ENCODE measurements at regions not wholly inside any gene's neighbourhood (a gene's known extent, or its start where the extent isn't known, plus 50 kb on each side); places are given as distances from the start of the nearest gene placed in this dataset.
"Not testable (repeated sequence)": the region's sequence is repeated elsewhere in the genome, so short reads cannot be mapped to it uniquely, and the experiment has no call there.

GRCh38 chr7:68070992-68071391 is 1074.4 kb downstream of the TYW1 start:
- H3K27ac ChIP-seq = no peak overlapping the region
- no peaks in the 10 kb centered on the region for H3K27me3 ChIP-seq
- no peak for ATAC-seq (ENCODE audit: low FRiP score in 2 of 2)
- H3K36me3 ChIP-seq = no peaks in the 10 kb centered on the region
- no peaks in the 10 kb centered on the region for H3K4me1 ChIP-seq
- no peak for DNase-seq
- WGBS, 2 donors = 76 to 78% methylated on average over 4 to 5 of the region's 5 CpGs
- TF ChIP-seq POLR2AphosphoS5 (IDR thresholded peaks at IDR 0.05) (no peak), EP300 (IDR thresholded peaks at IDR 0.05) (no peak), POLR2A (IDR thresholded peaks at IDR 0.05) (no peak)
- TF ChIP-seq, protein P1, sequence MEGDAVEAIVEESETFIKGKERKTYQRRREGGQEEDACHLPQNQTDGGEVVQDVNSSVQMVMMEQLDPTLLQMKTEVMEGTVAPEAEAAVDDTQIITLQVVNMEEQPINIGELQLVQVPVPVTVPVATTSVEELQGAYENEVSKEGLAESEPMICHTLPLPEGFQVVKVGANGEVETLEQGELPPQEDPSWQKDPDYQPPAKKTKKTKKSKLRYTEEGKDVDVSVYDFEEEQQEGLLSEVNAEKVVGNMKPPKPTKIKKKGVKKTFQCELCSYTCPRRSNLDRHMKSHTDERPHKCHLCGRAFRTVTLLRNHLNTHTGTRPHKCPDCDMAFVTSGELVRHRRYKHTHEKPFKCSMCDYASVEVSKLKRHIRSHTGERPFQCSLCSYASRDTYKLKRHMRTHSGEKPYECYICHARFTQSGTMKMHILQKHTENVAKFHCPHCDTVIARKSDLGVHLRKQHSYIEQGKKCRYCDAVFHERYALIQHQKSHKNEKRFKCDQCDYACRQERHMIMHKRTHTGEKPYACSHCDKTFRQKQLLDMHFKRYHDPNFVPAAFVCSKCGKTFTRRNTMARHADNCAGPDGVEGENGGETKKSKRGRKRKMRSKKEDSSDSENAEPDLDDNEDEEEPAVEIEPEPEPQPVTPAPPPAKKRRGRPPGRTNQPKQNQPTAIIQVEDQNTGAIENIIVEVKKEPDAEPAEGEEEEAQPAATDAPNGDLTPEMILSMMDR (IDR thresholded peaks at IDR 0.05) = no peak
- no peaks in the 10 kb centered on the region for H3K9me3 ChIP-seq
- H3K4me3 ChIP-seq = no peak overlapping the region

DNA sequence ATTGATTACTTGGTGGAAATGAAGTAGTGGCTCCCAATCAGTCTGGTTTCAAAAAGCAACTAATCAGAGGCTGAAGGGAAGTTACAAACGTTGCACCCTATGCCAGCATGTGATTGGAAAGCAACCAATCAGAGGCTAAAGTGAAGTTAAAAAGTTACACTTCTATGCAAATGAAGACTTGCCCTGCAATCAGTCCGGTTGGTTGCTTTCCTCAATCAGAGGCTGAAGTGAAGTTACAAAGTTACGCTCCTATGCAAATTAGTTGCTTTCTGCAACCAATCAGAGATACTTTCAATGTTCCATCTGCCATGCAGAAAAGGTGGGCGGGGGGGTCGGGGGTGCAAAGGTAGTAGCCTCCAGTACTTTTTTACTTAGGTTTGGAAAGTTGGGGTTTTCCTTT is 1077.1 kb downstream of the TYW1 start:
- Histone ChIP-seq H3K9me3 (no peaks in the 10 kb centered on the region), H3K27me3 (no peaks in the 10 kb centered on the region), H3K36me3 (no peaks in the 10 kb centered on the region), H3K27ac (no peak overlapping the region), H3K4me3 (no peak overlapping the region), H3K4me1 (no peaks in the 10 kb centered on the region)
- no peak for ATAC-seq (ENCODE audit: low FRiP score in 2 of 2)
- no peak for TF ChIP-seq POLR2AphosphoS5 (IDR thresholded peaks at IDR 0.05)
- no peak for TF ChIP-seq POLR2A (IDR thresholded peaks at IDR 0.05)
- 77 to 83% methylated on average over 5 of the region's 5 CpGs for WGBS, 2 donors
- DNase-seq = no peak

- ATAC-seq (ENCODE audit: low FRiP score in 2 of 2) (no peak), DNase-seq (no peak)
- Histone ChIP-seq H3K4me3 (no peak overlapping the region), H3K27me3 (no peaks in the 10 kb centered on the region), H3K27ac (no peak overlapping the region), H3K36me3 (no peaks in the 10 kb centered on the region), H3K9me3 (no peaks in the 10 kb centered on the region), H3K4me1 (no peaks in the 10 kb centered on the region)
- 79 to 85% methylated on average over 3 of the region's 3 CpGs for WGBS, 2 donors
- no peak for TF ChIP-seq POLR2A (IDR thresholded peaks at IDR 0.05)
- TF ChIP-seq POLR2AphosphoS5 (IDR thresholded peaks at IDR 0.05) = no peak
- TF ChIP-seq, protein P1 (IDR thresholded peaks at IDR 0.05) = no peak
- TF ChIP-seq EP300 (IDR thresholded peaks at IDR 0.05) = no peak
These were observed 1077.6 kb downstream of the TYW1 start for GRCh38 chr7:68074242-68074641.

DNA sequence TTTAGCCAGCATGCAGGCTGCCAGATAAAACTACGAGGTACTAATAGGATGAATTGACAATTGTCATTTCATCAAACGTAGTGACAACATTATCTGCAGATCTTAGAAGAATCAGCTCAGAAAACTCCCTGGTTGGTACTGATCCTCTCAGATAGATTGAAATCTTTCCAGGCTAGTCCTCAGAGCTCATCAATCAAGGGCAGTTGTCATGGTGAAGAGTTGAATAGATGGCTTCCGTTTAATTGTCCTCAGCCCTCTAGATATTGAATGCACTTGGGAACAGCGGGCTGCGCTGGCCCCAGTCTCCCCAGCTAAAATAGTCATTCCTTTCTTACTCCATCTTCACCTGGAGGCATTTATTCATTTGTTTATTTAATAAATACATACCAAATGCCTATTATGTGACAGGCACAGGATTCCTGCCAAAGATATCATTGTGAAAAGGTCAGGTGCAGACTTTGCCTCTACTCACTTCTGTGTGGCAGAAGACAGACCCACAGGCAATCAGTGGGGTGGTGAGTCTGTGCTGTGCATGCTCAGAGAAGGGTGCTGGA is 1081.6 kb downstream of the TYW1 start:
- 69 to 73% methylated on average over 5 of the region's 5 CpGs for WGBS, 2 donors
- TF ChIP-seq POLR2AphosphoS5 (IDR thresholded peaks at IDR 0.05) (no peak), POLR2A (IDR thresholded peaks at IDR 0.05) (no peak), EP300 (IDR thresholded peaks at IDR 0.05) (no peak)
- TF ChIP-seq, protein P1 (IDR thresholded peaks at IDR 0.05) = no peak
- Histone ChIP-seq H3K27ac (no peak overlapping the region), H3K4me3 (no peak overlapping the region), H3K27me3 (no peaks in the 10 kb centered on the region), H3K9me3 (peaks cover 0 to 17% (median 7%) of the 10 kb centered on the region in 4 donors), H3K36me3 (no peaks in the 10 kb centered on the region), H3K4me1 (no peaks in the 10 kb centered on the region)
- no peak for ATAC-seq (ENCODE audit: low FRiP score in 2 of 2)
- no peak for DNase-seq

GRCh38 chr7:68082066-68082960 is 1085.7 kb downstream of the TYW1 start:
- H3K36me3 ChIP-seq; ATAC-seq (ENCODE audit: low FRiP score in 2 of 2); H3K27ac ChIP-seq; H3K4me1 ChIP-seq; H3K4me3 ChIP-seq; H3K27me3 ChIP-seq: not testable (repeated sequence)
- peaks cover 0 to 27% (median 7%) of the 10 kb centered on the region in 4 donors for H3K9me3 ChIP-seq
- WGBS, 2 donors = 93 to 96% methylated on average over 6 to 34 of the region's 54 CpGs
- DNase-seq = peak in 1 of 2 donors; percentile 69

DNA sequence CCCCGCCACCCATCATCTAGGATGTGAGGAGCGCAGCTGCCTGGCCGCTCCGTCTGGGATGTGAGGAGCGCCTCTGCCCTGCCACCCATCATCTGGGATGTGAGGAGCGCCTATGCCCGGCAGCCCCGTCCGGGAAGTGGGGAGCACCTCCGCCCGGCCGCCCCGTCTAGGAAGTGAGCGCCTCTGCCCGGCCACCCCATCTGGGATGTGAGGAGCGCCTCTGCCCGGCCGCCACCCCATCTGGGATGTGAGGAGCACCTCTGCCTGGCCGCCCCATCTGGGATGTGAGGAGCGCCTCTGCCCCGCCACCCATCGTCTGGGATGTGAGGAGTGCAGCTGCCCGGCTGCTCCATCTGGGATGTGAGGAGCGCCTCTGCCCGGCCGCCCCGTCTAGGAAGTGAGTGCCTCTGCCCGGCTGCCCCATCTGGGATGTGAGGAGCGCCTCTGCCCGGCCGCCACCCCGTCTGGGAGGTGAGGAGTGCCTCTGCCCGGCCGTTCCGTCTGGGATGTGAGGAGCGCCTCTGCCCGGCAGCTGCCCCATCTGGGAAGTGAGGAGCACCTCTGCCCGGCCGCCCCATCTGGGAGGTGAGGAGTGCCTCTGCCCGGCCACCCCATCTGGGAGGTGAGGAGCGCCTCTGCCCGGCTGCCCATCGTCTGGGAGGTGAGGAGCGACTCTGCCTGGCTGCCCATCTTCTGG is 1086.5 kb downstream of the TYW1 start:
- DNase-seq = peak in 1 of 2 donors; percentile 78
- H3K27me3 ChIP-seq; H3K4me1 ChIP-seq; ATAC-seq (ENCODE audit: low FRiP score in 2 of 2); H3K27ac ChIP-seq; H3K4me3 ChIP-seq; H3K36me3 ChIP-seq: not testable (repeated sequence)
- H3K9me3 ChIP-seq = peaks cover 0 to 27% (median 7%) of the 10 kb centered on the region in 4 donors
- 89 to 100% methylated on average over 1 to 20 of the region's 44 CpGs for WGBS, 2 donors
